ENCODE measurements at regions not wholly inside any gene's neighbourhood (a gene's known extent, or its start where the extent isn't known, plus 50 kb on each side); places are given as distances from the start of the nearest gene placed in this dataset.

DNA sequence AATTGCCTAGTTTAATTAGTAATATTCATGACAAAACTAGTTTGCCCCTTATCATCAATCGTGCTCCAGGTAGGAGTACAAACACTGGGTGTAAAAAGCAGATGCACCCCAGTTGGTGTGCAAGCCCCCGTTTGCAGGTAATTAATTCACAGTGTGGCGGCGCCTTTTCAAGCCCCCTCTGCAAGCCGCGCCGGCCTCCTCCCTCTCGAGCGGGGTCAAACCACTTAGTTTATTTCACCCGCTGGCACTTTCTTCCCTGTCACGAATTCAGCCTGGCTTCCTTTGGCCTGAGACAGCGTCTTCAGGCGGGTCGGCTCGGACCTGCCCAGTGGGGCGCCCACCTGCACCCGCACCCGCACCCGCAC, 64.7 kb upstream of the MAPRE2 start:
- Histone ChIP-seq H2AK5ac (ENCODE audit: low read depth, low read length) (no peak overlapping the region), H3K18ac (ENCODE audit: low read depth, low read length) (no peak overlapping the region)
- POLR2A ChIA-PET (ENCODE audit: unreplicated experiment): no interaction called here

More for the DNA sequence above, 64.7 kb upstream of the MAPRE2 start:
- Histone ChIP-seq H3K9me3 (ENCODE audit: control insufficient read depth, insufficient read depth, low read length) (no peaks in the 10 kb centered on the region), H2BK120ac (ENCODE audit: low read depth, low read length) (no peak overlapping the region), H3K4me2 (ENCODE audit: low read depth, low read length) (peak overlapping the region; percentile 88), H4K20me1 (ENCODE audit: insufficient read depth, low read length) (no peaks in the 10 kb centered on the region; the same call in 1 of the 2 replicates), H2BK20ac (ENCODE audit: low read depth, low read length) (no peak overlapping the region), H3K27me3 (ENCODE audit: control insufficient read depth, insufficient read depth, low read length) (peaks cover 25% of the 10 kb centered on the region), H4K8ac (ENCODE audit: low read depth in 2 of 2, low read length in 2 of 2) (no peak overlapping the region), H2BK5ac (ENCODE audit: low read depth, low read length, poor library complexity, severe bottlenecking) (no peak overlapping the region), H3K14ac (replicated peaks; ENCODE audit: low read depth, low read length) (no peak overlapping the region), H3K36me3 (ENCODE audit: control insufficient read depth, insufficient read depth, low read length) (no peaks in the 10 kb centered on the region), H3K56ac (ENCODE audit: extremely low read depth, insufficient read depth, low read length) (no peak overlapping the region), H3K23ac (ENCODE audit: low read depth, low read length) (no peak overlapping the region), H4K91ac (ENCODE audit: insufficient read depth, low read depth, low read length) (no peak overlapping the region), H2AK9ac (replicated peaks; ENCODE audit: low read depth, low read length, poor library complexity) (no peak overlapping the region), H4K5ac (ENCODE audit: low read depth, low read length) (no peak overlapping the region), H3K4me1 (ENCODE audit: control insufficient read depth, insufficient read depth, low read length) (no peaks in the 10 kb centered on the region), H2BK15ac (ENCODE audit: low read depth, low read length) (no peak overlapping the region), H3K4me3 (ENCODE audit: insufficient read depth, low read depth, low read length) (peak overlapping the region; percentile 73), H3K27ac (ENCODE audit: insufficient read depth, low read length) (no peak overlapping the region), H3K79me1 (ENCODE audit: low read depth in 1 of 2, low read length in 2 of 2) (no peaks in the 10 kb centered on the region), H3K4ac (ENCODE audit: low read depth, low read length) (no peak overlapping the region), H3K9me1 (ENCODE audit: insufficient read depth, low read length) (no peaks in the 10 kb centered on the region), H3K9ac (ENCODE audit: low read depth, low read length) (no peak overlapping the region), H2AFZ (replicated peaks; ENCODE audit: low read length, poor library complexity) (peak overlapping the region; percentile 93)
- ATAC-seq (ENCODE audit: low read depth) (no peak), DNase-seq (no peak)
- in situ Hi-C loops (cut with MboI; ENCODE audit: low sequenced_read_pairs) (no loop called here), dilution Hi-C loops (cut with HindIII; ENCODE audit: low sequenced_read_pairs, unreplicated experiment) (no loop called here), intact Hi-C loops (cut with micrococcal nuclease) (loop anchor here (5.0 to 10.0 kb wide), 2 partner anchors 66 to 382 kb away; partner anchors contain the start of gene MAPRE2)
- BruUV-seq (replicated peaks): no TSS peak
- CTCF ChIA-PET: no interaction called here
- 3% methylated on average over 17 of the region's 19 CpGs; no CpG with 5 or more reads in 1 of the 2 experiments for WGBS, 2 experiments (ENCODE audit: extremely low coverage in 2 of 2, insufficient read length in 1 of 2)
- TF ChIP-seq NFE2L2 (IDR thresholded peaks at IDR 0.05; ENCODE audit: low read depth, low read length): no peak
- TF ChIP-seq BHLHE40 (IDR thresholded peaks at IDR 0.05; ENCODE audit: low read depth, low read length): no peak
- no peak for TF ChIP-seq FOS (IDR thresholded peaks at IDR 0.05; ENCODE audit: low read depth, low read length)
- no peak for TF ChIP-seq MXI1 (IDR thresholded peaks at IDR 0.05; ENCODE audit: borderline replicate concordance, low read depth, low read length)
- no peak for TF ChIP-seq RFX5 (IDR thresholded peaks at IDR 0.05; ENCODE audit: low read depth, low read length)
- TF ChIP-seq RAD21 (IDR thresholded peaks at IDR 0.05; ENCODE audit: low read length): no peak
- TF ChIP-seq CHD1 (IDR thresholded peaks at IDR 0.05; ENCODE audit: low read depth, low read length): no peak
- no peak for TF ChIP-seq MAFK (IDR thresholded peaks at IDR 0.05; ENCODE audit: low read depth, low read length)
- TF ChIP-seq, protein P1, sequence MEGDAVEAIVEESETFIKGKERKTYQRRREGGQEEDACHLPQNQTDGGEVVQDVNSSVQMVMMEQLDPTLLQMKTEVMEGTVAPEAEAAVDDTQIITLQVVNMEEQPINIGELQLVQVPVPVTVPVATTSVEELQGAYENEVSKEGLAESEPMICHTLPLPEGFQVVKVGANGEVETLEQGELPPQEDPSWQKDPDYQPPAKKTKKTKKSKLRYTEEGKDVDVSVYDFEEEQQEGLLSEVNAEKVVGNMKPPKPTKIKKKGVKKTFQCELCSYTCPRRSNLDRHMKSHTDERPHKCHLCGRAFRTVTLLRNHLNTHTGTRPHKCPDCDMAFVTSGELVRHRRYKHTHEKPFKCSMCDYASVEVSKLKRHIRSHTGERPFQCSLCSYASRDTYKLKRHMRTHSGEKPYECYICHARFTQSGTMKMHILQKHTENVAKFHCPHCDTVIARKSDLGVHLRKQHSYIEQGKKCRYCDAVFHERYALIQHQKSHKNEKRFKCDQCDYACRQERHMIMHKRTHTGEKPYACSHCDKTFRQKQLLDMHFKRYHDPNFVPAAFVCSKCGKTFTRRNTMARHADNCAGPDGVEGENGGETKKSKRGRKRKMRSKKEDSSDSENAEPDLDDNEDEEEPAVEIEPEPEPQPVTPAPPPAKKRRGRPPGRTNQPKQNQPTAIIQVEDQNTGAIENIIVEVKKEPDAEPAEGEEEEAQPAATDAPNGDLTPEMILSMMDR (conservative IDR thresholded peaks at IDR 0.05; ENCODE audit: low read depth, low read length): no peak
- TF ChIP-seq, protein P2, sequence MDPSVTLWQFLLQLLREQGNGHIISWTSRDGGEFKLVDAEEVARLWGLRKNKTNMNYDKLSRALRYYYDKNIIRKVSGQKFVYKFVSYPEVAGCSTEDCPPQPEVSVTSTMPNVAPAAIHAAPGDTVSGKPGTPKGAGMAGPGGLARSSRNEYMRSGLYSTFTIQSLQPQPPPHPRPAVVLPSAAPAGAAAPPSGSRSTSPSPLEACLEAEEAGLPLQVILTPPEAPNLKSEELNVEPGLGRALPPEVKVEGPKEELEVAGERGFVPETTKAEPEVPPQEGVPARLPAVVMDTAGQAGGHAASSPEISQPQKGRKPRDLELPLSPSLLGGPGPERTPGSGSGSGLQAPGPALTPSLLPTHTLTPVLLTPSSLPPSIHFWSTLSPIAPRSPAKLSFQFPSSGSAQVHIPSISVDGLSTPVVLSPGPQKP (IDR thresholded peaks at IDR 0.05; ENCODE audit: borderline replicate concordance, low read depth, low read length): no peak
- TF ChIP-seq POLR2A (IDR thresholded peaks at IDR 0.05; ENCODE audit: low read depth, low read length): no peak
- TF ChIP-seq SMC3 (IDR thresholded peaks at IDR 0.05; ENCODE audit: low read depth, low read length): no peak
